Hippocampal formation (tissue), 2 donors: ENCODE measurements at regions not wholly inside any gene's neighbourhood (a gene's known extent, or its start where the extent isn't known, plus 50 kb on each side); places are given as distances from the start of the nearest gene placed in this dataset.

Experiments used
- DNase-seq, 2 donors: peaks; one replicate each; lab custom pipeline; 2025; lab: John Stamatoyannopoulos, UW

DNA sequence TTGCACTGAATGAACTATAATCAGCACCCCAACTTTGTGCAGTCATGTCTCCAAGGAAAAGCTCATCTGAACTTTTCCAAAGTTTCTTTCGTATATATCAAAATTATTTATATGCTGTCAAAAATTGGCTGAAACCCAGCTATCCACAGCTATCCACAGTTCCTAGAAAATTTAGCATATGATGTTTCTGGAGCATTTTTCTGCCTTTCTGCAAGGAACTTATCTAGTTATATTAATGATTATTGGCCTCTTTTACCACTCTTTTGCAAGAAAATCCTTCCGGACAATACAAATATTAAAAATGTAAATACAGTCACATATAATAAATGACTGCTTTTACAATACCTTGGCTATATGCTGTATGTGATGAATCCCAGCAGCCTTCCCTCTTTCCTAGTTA, 270.2 kb downstream of the TMEM167A start:
- no peak for DNase-seq

DNA sequence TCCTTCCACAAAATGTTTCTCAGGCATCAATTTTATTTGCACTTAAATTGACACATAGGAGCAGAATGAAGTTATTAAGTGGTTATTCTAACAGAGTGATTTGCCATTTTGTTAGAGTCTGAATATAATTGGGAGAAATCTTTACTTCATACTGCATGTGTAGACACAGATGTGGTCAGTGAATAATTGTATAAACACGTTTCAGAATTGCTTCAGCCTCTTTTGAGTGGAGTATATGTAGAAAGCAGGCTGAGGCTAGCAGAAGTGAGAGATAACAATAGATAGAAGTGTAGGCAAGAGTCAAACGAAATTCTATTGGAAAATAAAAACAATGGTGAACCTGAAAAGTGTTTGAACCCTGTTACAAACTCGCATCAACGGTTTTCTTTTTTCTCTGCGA, 270.7 kb downstream of the TMEM167A start:
- no peak for DNase-seq

DNA sequence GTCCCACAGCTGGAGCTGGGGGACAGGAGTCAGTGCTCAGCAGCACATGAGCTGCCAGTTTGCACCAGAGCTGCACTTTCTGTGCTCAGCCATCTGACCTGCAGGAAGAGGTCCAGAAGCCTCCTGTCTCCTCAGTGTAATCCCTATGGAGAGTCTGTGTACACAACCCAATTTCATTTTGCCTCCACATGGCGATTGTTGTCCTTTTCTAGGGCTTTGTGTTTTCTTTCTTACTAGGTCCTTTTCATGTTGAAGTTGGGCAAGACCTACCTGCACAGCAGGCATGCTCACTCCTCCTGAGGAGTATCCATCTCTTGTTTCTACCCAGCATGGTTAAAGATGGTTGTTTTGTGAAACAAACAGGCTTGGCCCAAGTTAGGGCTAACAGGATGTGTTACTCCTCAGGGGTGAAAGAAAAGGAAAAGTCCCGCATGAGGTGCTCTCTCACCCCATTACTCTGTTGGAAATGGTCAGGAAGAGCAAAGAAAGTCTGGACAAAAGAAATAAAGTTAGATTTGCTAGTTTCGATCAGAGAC, 273.0 kb downstream of the TMEM167A start:
- no peak for DNase-seq

DNA sequence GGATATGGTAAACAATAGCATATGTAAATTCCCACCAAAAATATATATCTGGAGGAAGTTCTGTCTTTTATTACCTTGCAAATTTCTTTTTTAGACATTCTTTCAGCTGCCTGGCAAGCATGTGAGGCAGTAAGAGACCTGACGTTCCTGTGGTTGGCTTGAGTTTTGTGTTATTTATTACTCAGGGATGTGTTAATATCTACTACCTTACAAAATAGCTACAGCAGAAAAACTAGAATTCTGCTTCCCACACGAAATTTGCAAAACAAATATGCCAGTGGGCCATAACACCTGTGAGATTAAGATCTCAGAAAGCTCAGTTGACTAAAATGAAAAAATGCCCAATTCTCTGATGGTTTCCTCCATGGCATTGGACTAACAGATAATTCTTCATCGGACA, 274.2 kb downstream of the TMEM167A start:
- DNase-seq, result no peak

DNA sequence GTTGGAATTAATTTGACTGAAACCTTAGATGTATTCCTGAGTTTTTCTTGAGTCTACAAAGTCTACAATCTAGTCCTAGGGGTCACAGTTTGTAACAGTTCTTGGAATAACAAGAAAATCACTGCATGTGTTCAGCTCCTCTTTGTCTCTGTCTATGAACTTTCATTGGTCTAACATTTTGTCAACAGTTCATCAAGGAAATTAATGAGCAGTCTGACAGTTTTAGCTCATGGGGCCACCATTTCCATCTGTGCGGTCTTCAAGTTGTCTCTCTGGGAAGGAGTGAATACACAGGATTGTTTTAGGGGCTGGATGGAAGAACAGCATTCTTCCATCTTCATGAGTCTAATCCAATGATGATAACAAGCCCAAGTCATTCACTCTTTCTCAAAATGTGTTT, 276.4 kb downstream of the TMEM167A start:
- DNase-seq, result no peak

DNA sequence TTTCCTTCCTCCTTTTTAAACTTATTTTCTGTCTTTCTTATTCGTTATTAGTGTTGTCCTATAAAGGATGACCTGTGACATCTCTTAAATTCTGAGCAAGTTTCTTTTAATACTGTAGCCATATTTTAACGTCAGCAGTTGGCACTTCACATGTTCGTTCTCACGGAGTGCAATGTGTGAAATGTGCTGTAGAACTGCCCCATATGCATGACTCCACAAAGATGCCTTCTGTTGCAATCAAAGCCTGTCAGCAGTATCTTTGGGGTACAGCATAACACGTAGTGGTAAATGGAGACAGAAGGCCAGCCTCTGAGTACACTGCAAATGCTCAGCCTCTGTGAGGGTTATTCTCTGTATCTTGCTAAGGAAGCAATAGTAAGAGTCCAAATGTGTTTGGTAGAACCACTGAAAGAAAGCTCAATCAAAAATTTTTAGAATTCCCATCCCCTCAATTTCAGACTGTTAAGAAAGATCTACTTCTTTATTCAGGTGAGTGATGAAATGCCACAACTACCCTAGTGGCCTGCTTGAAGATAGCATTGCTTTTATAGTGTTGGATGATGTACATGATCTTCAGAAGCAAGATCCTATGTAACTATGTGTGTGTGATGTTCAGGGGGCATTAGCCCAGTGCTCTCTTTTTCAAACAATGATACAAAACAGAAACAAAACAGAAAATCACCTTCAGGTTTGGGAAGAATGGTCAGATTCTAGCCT, 277.7 kb downstream of the TMEM167A start:
- no peak for DNase-seq

DNA sequence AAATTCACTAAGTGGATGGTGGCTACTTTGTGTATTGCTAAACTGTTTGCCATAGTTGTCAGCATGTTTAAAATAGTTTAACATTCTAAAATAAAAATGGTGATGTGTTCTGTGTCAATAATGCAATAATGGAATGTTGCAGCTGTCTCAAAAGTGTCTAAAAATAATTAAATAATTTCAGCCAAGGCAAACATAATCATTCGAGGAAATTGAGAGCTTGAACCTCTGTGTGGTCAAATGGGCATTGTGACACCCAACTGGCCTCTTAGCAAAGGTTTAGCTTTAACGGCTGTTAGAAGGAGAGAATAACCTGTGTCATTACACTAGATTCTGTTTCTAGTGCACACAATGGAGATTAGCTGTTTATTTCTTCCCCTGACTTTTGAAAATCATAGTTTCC, 278.5 kb downstream of the TMEM167A start:
- no peak for DNase-seq

DNA sequence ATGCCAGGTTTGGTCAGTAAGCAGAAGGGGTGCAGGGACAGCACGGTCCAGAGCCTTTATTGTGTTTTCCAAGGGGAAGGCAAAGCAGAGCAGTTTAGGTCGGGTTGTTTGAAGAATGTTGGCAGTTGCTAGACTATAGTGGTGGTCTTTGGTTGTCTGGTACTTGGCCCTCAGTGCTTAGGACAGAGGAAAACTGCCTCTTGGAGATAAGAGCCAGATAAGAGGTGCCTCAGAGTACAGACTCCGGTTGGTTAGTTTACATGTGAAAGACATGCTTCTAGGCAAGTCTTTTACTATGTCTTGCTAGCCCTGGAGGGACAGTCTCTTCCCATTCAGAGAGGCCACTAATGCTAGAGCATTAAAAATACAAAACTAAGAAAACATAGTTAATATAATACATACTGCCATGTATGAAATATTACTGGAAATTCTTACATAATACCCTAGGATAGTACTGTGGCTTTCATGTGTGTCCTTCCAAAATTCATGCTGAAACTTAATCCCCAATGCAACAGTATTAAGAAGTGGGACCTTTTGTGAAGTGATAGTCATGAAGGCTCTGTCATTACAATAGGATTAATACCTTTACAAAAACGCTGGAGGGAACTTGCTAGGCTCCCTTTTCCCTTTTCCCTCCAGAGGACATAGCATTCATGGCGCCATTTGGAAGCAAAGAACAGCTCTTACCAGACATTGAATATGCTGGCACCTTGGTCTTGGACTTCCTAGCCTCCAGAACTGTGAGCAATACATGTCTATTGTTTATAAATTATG, 280.4 kb downstream of the TMEM167A start:
- no peak for DNase-seq

DNA sequence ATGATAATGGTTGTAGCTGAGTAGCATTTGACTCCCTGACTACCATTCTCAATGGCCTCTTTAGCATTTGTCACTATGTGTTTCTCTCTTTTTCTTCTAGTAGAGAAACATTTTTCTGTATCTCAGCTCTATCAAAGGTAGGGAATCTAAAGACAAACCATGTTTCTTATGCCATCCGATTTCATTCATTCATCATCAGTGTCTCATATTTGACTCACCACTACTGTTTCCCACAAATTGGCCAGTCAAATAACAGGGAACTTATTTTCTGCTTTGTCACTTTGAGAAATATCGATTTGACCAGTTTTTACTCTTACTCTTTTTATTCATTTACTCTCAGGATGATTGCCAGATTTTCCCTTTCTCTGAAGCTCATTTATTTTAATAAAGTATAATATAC, 282.3 kb downstream of the TMEM167A start:
- DNase-seq, result no peak

DNA sequence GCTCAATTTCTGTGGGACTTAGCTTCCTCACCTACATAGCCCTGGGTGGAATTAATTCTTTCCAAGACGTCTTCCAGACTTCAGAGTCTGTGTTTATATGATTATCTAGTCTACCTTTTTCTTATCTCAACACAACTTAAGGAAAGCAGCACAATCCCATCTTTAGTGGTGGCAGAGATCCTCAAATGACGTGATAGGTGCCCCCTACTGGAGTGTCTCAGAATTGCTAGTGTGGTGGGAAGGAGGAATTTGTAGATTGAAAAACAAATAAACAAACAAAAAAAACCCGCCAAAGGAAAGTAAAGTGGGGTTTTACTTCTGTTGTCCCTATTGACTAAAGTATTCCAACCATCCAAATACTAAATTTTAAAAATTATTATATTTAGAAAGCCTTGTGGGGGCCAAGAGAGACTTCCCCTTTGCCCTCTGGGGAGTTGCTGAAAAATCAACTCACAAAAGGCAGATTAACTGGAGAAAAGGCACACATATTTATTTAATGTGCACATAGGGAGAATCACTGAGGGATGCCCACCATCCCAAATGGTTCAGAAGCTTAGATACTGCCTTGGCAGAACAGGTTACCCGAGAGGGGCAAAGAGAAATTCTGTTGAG, 283.3 kb downstream of the TMEM167A start:
- peak in 1 of 2 donors; percentile 2 for DNase-seq

DNA sequence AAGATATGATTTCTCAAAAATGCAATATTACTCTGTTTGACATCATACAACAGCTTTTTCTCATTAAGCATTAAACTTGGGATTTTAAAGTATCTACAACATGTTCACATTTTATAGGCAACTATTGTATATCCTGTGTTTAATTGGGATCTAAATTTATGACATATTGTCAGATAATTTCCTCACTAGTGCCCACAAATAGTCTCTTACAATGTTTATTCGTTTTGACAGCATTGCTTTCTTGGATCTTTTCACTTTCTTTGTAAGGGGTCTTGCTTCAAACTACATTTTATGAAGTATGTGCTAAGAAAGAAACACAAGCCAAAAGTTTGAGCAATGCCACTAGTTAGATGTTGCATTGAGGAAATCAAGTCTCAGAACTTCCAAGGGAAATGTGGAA, 285.1 kb downstream of the TMEM167A start:
- DNase-seq, result no peak

DNA sequence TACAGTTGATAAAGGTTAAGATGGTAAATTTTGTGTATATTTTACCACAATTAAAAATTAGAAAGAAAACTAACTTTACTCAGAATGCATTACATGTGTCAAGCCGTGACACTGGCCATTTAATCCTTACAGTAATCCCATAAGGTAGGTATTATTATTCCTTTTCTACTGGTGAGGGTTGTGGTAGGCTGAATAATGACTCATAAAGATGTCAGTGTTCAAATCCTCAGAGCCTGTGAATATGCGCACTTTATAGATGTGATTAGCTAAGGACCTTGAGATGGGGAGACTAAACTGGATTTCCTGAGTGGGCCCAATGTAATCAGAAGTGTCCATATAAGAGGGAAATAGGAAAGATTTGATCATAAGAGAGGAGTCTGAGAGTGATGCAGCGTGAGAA, 288.1 kb downstream of the TMEM167A start:
- DNase-seq, result no peak

DNA sequence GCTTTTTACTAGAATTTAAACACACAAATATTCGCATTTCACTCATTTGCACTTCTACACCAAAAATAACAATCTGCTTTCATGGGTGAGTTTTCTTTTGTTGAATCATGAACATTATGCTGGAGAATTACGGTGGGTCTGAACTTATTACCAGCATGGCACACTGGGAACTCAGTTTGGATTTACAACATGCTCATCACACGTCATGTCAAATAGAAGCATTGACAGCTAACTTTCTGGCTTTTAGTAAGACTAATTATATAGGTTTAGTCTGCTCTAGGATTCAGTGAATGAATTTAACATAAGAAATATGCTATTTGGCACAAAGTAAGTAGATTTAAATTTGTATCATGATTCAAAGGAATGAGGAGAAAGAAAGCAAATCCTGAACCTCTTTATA, 290.4 kb downstream of the TMEM167A start:
- DNase-seq, result no peak

DNA sequence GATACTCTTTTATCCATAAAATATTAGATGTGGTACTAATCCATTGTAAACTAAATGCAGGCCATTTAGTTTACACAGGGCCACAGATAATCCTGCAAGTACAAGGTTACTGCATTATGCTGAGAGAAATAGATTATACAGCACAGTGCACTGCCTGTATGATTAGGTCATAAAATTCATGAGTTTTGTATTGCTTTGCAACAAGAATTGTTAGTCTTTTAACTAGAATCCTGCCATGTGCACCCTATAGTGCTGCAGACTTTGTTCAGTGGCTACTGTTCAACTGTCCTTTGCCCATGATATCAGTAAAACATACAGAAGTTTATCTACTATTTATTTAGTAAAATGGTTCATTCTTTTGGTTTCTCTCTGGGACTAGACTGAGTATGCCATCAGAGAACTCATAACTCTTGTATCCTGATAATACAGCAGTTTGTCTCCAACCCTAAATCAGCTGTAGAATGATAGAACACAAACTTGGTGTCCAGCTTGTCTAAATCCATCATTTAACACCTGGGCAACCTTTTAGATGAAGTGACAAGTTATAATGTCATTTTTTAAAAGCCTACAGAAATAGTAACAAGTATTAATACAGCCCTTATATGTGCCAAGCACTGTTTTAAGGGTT, 291.2 kb downstream of the TMEM167A start:
- DNase-seq, result no peak

DNA sequence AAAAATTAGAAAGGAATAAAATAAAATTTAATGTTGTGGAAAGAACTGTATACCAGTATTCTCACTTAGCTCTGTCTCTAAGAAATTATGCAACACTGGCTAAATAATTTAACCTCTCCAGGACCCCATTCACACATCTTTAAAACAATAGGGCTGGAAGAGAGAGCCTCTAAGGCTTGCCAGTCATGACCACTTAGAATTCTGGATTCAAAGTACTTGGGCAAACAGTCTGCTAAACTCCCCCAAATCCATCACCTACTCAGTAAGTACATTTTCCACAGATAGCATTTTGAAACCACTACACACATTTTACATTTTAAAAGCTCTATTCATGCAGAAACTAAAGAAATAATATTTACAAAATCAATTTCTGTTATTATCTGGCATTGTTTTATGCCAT, 291.7 kb downstream of the TMEM167A start:
- no peak for DNase-seq

DNA sequence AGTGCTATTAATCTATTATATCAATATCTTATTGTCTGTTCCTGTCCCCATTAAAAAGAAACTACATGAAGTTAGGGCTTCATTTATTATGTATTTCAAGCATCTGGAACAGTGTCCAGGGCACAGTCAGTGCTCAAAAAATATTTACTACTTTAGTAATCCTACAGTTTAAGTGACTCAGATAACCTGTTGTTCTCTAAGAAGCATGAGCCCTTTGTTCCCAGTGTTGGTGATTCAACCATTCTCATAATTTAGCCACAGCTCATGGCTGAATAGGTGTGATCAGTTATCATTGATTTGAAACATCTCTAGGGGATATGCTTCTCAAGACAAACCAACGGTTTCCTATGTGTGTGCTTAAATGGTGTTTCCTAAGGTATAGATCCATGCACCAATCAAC, 292.7 kb downstream of the TMEM167A start:
- DNase-seq, result no peak

DNA sequence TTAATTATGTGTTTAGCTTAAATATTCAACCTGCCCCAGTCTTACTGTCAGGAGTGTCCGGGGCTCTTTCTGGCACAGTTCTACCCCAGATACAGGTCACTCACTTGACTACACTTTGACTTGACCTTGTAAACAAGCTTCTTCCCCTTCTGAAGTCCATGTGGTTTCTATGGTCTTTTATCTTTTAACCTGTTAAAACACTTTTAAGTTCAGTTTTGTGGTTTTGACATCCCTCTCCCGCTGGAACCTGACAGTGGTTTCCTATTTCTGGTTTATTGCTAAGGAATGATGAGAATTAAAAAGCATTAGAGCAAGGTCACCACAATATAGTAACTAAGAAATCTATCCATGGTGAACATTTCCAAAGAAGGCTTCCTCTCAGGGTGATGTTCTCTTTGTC, 300.1 kb downstream of the TMEM167A start:
- no peak for DNase-seq

DNA sequence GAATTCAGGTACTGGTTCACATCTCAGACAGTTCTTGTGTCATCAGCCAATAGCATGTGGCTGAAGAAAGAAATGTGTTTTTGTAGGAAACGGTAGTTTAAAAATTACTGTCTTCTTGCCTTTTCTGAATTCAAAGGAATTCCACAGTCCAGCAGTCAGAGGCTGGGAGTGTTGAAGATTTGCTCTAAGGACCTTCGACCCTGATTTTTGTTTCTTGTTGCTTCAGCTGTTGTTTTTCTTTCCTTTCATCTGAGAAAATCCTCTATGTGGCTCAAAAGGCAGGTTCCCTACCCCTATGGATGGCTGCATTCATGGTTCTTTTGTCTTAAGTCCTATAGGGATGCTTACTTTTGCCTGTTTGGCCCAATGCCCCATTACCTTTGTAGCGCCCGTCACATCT, 304.9 kb downstream of the TMEM167A start:
- no peak for DNase-seq

DNA sequence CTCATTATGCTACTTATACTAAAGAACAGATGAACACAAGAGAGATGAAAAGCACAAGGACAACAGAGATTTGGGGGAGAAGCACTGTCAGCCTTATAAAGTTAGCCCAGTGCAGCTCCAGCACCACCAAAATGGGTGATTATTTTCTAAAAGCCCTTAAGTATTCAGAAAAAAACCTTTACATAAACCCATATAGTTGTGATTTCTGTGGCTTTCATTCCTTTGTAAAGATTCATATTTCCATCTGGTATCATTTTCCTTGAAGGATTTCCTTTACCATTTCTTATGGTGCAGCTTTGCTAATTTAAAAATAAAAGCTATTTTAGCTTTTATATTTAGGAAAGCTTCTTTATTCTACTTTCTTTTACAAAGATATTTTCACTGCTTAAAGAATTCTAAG, 311.0 kb downstream of the TMEM167A start:
- DNase-seq, result no peak

DNA sequence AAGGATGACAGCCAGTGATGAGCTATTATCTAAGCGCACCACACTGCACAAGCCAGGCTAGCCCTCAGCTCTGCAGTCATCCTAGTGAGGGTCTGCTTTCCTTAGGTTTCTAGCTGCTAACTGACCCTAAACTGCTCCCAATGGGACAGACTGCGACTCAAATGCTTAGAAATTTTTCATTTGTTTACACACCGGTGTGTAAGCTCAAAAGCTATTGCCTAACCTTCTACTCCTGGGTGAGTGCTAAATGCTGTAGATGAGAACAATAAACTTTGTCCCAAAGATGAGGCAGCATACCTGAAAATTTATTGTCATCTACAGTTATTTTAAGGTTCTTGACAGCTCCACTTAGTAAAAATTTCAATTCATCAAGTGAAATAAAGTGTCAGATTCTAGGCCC, 311.4 kb downstream of the TMEM167A start:
- DNase-seq, result no peak

DNA sequence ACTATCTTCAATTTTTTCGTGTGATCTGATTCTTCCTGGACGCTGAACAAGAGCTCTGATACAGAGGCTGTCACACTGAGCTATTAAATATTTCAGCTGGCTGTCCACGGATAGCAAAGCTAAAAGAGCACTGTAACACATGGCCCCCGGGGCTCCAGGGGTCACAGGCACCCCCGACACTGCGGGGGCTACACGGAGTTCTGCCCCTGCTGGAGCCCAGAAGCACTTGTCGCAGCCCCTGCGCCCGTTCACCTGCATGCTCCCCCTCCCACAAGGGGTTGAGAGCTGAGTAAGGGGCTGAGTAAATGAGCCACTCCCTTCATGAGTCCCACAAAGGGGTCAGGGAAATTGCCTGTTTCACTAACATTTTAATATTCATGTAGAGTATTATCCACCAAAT, 316.3 kb downstream of the TMEM167A start:
- DNase-seq, result no peak

DNA sequence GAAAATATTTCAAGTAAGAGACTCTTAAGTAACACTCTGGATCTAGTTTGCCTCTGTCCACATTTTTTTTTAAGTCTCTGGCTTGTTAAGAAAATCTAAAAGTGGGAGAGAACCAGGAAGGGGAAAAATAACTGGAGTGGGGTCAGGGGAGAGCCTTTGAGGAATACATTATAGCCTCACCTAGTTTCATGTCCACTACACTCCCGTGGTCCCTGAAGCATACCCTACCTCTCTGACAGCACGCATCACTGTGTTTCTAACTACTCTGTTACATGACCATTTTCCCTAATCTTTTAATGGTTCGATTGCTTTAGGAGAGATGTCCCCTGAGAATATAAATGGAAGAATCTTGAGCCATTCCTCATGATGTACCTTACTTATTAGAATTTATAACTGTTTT, 318.3 kb downstream of the TMEM167A start:
- no peak for DNase-seq

DNA sequence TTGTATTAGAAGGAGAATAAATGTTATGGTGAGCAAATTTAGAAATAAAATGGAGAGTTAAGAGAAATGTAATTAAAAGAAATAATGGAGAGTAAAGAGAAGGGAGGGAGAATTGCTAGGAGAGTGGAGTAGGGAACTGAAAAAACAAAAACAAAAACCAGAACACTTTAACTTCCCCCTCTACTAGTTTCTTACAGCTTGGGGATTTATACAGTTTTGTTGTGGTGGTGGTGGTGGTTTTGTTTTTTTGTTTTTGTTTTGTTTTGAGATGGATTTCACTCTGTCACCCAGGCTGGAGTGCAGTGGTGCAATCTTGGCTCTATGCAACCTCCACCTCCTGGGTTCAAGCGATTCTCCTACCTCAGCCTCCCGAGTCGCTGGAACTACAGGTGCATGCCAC, 322.4 kb downstream of the TMEM167A start:
- DNase-seq, result no peak
